ENCODE measurements at regions not wholly inside any gene's neighbourhood (a gene's known extent, or its start where the extent isn't known, plus 50 kb on each side); places are given as distances from the start of the nearest gene placed in this dataset.

- no peak for DNase-seq
Observed at GRCh38 chr2:15766911-15767597, 173.3 kb upstream of the MYCN start.

GRCh38 chr2:15767679-15768078 lies 172.7 kb upstream of the MYCN start:
- no peak for DNase-seq

GRCh38 chr2:15768142-15768541 lies 172.2 kb upstream of the MYCN start:
- DNase-seq, result no peak

GRCh38 chr2:15768615-15769014 lies 171.7 kb upstream of the MYCN start:
- DNase-seq, result no peak

GRCh38 chr2:15769235-15769634 lies 171.1 kb upstream of the MYCN start:
- DNase-seq, result no peak

- DNase-seq, result no peak
Observed at GRCh38 chr2:15769676-15770547, 170.4 kb upstream of the MYCN start.

- DNase-seq, result no peak
Observed at GRCh38 chr2:15770606-15771005, 169.7 kb upstream of the MYCN start.

- DNase-seq, result no peak
Observed at GRCh38 chr2:15771124-15771523, 169.2 kb upstream of the MYCN start.

- no peak for DNase-seq
Observed at GRCh38 chr2:15772086-15772595, 168.2 kb upstream of the MYCN start.

- DNase-seq, result no peak
Observed at GRCh38 chr2:15772681-15773080, 167.7 kb upstream of the MYCN start.

- DNase-seq, result no peak
Observed at GRCh38 chr2:15773204-15773603, 167.1 kb upstream of the MYCN start.

- no peak for DNase-seq
Observed at GRCh38 chr2:15773846-15774245, 166.5 kb upstream of the MYCN start.

- DNase-seq, result no peak
Observed at GRCh38 chr2:15775753-15776628, 164.4 kb upstream of the MYCN start.

GRCh38 chr2:15776629-15776919 lies 163.8 kb upstream of the MYCN start:
- DNase-seq, result no peak

- no peak for DNase-seq
Observed at GRCh38 chr2:15776992-15777702, 163.2 kb upstream of the MYCN start.

- DNase-seq, result no peak
Observed at GRCh38 chr2:15777795-15778371, 162.5 kb upstream of the MYCN start.

- no peak for DNase-seq
Observed at GRCh38 chr2:15778529-15779219, 161.7 kb upstream of the MYCN start.

GRCh38 chr2:15779381-15780041 lies 160.8 kb upstream of the MYCN start:
- DNase-seq, result no peak

- DNase-seq, result no peak
Observed at GRCh38 chr2:15780234-15780633, 160.1 kb upstream of the MYCN start.

- no peak for DNase-seq
Observed at GRCh38 chr2:15780912-15781574, 159.3 kb upstream of the MYCN start.
